H9 (cell line): ENCODE measurements at regions not wholly inside any gene's neighbourhood (a gene's known extent, or its start where the extent isn't known, plus 50 kb on each side); places are given as distances from the start of the nearest gene placed in this dataset.

Experiments
- DNase-seq: peaks from one replicate; pipeline ENCODE4 v3.0.0-alpha.2; 2017
- H2AFZ ChIP-seq: one replicate; pipeline ENCODE4 v1.6.1; 2013; ENCODE audit warnings: mild to moderate bottlenecking, low read length, control low read depth, moderate library complexity
- H2AK5ac ChIP-seq: 2 replicates; pipeline ENCODE4 v1.6.1; 2013; ENCODE audit warnings: low read length, control low read depth, mixed read lengths; ENCODE audit not compliant: insufficient read length
- H2BK120ac ChIP-seq: one replicate; pipeline ENCODE4 v1.6.1; 2013; ENCODE audit warnings: low read depth, mild to moderate bottlenecking, low read length, control low read depth, inconsistent platforms; ENCODE audit not compliant: poor library complexity, severe bottlenecking
- H2BK12ac ChIP-seq: 2 replicates; pipeline ENCODE4 v1.6.1; 2013; ENCODE audit warnings: low read length, control low read depth, mixed read lengths, low read depth; ENCODE audit not compliant: insufficient read length
- H2BK15ac ChIP-seq: 2 replicates; pipeline ENCODE4 v1.6.1; 2013; ENCODE audit warnings: low read depth, low read length, control low read depth
- H2BK20ac ChIP-seq: one replicate; pipeline ENCODE4 v1.6.1; 2013; ENCODE audit warnings: low read depth, mild to moderate bottlenecking, low read length, control low read depth, inconsistent platforms; ENCODE audit not compliant: poor library complexity, severe bottlenecking
- H2BK5ac ChIP-seq: 2 replicates; pipeline ENCODE4 v1.6.1; 2013; ENCODE audit warnings: low read length, control low read depth, mixed read lengths; ENCODE audit not compliant: insufficient read length
- H3K14ac ChIP-seq: 2 replicates; pipeline ENCODE4 v1.6.1; 2013; ENCODE audit warnings: low read length, control low read depth; ENCODE audit not compliant: insufficient read depth
- H3K18ac ChIP-seq: 2 replicates; pipeline ENCODE4 v1.6.1; 2013; ENCODE audit warnings: low read depth, mild to moderate bottlenecking, mixed read lengths, low read length, control low read depth; ENCODE audit not compliant: insufficient read length
- H3K23ac ChIP-seq: 2 replicates; pipeline ENCODE4 v1.6.1; 2013; ENCODE audit warnings: low read length, control low read depth, mixed read lengths, low read depth; ENCODE audit not compliant: insufficient read length
- H3K23me2 ChIP-seq: 2 replicates; pipeline ENCODE4 v1.6.1; 2013; ENCODE audit warnings: low read depth, mild to moderate bottlenecking, mixed read lengths, low read length, control low read depth; ENCODE audit not compliant: insufficient read length, poor library complexity, severe bottlenecking
- H3K27ac ChIP-seq: 2 replicates; pipeline ENCODE4 v1.5.1; 2013; ENCODE audit warnings: low read length, control low read depth, mixed read lengths, low read depth; ENCODE audit not compliant: insufficient read length
- H3K27me3 ChIP-seq: 2 replicates; pipeline ENCODE4 v1.6.1; 2013; ENCODE audit warnings: low read length, control low read depth, inconsistent platforms; ENCODE audit not compliant: insufficient read depth
- H3K4ac ChIP-seq: 2 replicates; pipeline ENCODE4 v1.6.1; 2013; ENCODE audit warnings: low read depth, mild to moderate bottlenecking, control low read depth, inconsistent platforms, low read length, moderate library complexity
- H3K4me1 ChIP-seq: 2 replicates; pipeline ENCODE4 v1.6.1; 2013; ENCODE audit warnings: low read length, control low read depth, inconsistent platforms; ENCODE audit not compliant: insufficient read depth
- H3K4me2 ChIP-seq: 2 replicates; pipeline ENCODE4 v1.6.1; 2013; ENCODE audit warnings: low read length, control low read depth, mixed read lengths; ENCODE audit not compliant: insufficient read length, insufficient read depth
- H3K56ac ChIP-seq: 2 replicates; pipeline ENCODE4 v1.6.1; 2013; ENCODE audit warnings: low read depth, mild to moderate bottlenecking, mixed read lengths, low read length, control low read depth; ENCODE audit not compliant: insufficient read length
- H3K79me1 ChIP-seq: 2 replicates; pipeline ENCODE4 v1.6.1; 2013; ENCODE audit warnings: low read depth, mild to moderate bottlenecking, moderate library complexity, low read length, control low read depth, inconsistent platforms; ENCODE audit not compliant: insufficient read depth, poor library complexity, severe bottlenecking
- H3K79me2 ChIP-seq: 2 replicates; pipeline ENCODE4 v1.6.1; 2013; ENCODE audit warnings: low read length, control low read depth, inconsistent platforms; ENCODE audit not compliant: insufficient read depth
- H3K9ac ChIP-seq: 2 replicates; pipeline ENCODE4 v1.6.1; 2013; ENCODE audit warnings: low read length, control low read depth, mixed read lengths; ENCODE audit not compliant: insufficient read length; ENCODE audit errors: extremely low read depth
- H3K9me3 ChIP-seq: one replicate; pipeline ENCODE4 v1.6.1; 2013; ENCODE audit warnings: low read depth, low read length, inconsistent platforms; ENCODE audit not compliant: control insufficient read depth
- H3T11ph ChIP-seq: one replicate; pipeline ENCODE4 v1.6.1; 2013; ENCODE audit warnings: mild to moderate bottlenecking, low read length, control low read depth, inconsistent platforms
- H4K20me1 ChIP-seq: one replicate; pipeline ENCODE4 v1.6.1; 2013; ENCODE audit not compliant: control insufficient read depth, insufficient read length, insufficient read depth
- H4K5ac ChIP-seq: 2 replicates; pipeline ENCODE4 v1.6.1; 2013; ENCODE audit warnings: low read depth, mild to moderate bottlenecking, mixed read lengths, low read length, control low read depth; ENCODE audit not compliant: insufficient read length
- H4K8ac ChIP-seq: replicated peaks from 2 replicates; pipeline ENCODE4 v1.6.1; 2013; ENCODE audit warnings: low read length, control low read depth, mixed read lengths, low read depth; ENCODE audit not compliant: insufficient read length
- H4K91ac ChIP-seq: 2 replicates; pipeline ENCODE4 v1.6.1; 2013; ENCODE audit warnings: low read depth, mild to moderate bottlenecking, moderate library complexity, mixed read lengths, low read length, control low read depth; ENCODE audit not compliant: insufficient read length
- H3K27ac Mint-ChIP-seq, 3 experiments: 2 replicates in 2 of 3; 3 replicates in 1 of 3; pipeline ENCODE4 v1.8.0; 2020 to 2021; ENCODE audit warnings: mixed read lengths in 3 of 3, mild to moderate bottlenecking in 1 of 3, moderate library complexity in 1 of 3
- H3K27me3 Mint-ChIP-seq: 2 replicates; pipeline ENCODE4 v1.8.0; 2021; ENCODE audit warnings: low read depth, mild to moderate bottlenecking, moderate library complexity, mixed read lengths
- H3K36me3 Mint-ChIP-seq, 3 experiments: 2 replicates in 2 of 3; 3 replicates in 1 of 3; pipeline ENCODE4 v1.8.0; 2020 to 2021; ENCODE audit warnings: low read depth in 3 of 3, mixed read lengths in 3 of 3; ENCODE audit not compliant: insufficient read depth in 1 of 3
- H3K4me1 Mint-ChIP-seq, 2 experiments: 2 replicates each; pipeline ENCODE4 v1.8.0; 2020; ENCODE audit warnings: mixed read lengths in 2 of 2
- H3K4me3 Mint-ChIP-seq, 2 experiments: 2 replicates in 1 of 2; 3 replicates in 1 of 2; pipeline ENCODE4 v1.8.0; 2020 to 2021; ENCODE audit warnings: mild to moderate bottlenecking in 2 of 2, mixed read lengths in 2 of 2, moderate library complexity in 1 of 2
- H3K9me3 Mint-ChIP-seq, 2 experiments: 2 replicates in 1 of 2; 3 replicates in 1 of 2; pipeline ENCODE4 v1.8.0; 2020; ENCODE audit warnings: mild to moderate bottlenecking in 2 of 2, mixed read lengths in 2 of 2, moderate library complexity in 1 of 2
- WGBS: extraction: QIAGEN DNeasy Blood & Tissue Kit; methylation state at CpG from one replicate; pipeline ENCODE4 v1.1.7; 2013; ENCODE audit warnings: missing lambda C conversion rate, low lambda C conversion rate, mixed read lengths; ENCODE audit not compliant: insufficient read length; ENCODE audit errors: extremely low coverage; 5-methylcytosine and 5-hydroxymethylcytosine counted together
- TF ChIP-seq, protein P1 (sequence below): fragments of 200-600 bp; sonication (generic); conservative IDR thresholded peaks from 3 replicates; pipeline ENCODE4 v1.8.0; 2021; ENCODE audit warnings: antibody characterized with exemption, mild to moderate bottlenecking

DNA sequence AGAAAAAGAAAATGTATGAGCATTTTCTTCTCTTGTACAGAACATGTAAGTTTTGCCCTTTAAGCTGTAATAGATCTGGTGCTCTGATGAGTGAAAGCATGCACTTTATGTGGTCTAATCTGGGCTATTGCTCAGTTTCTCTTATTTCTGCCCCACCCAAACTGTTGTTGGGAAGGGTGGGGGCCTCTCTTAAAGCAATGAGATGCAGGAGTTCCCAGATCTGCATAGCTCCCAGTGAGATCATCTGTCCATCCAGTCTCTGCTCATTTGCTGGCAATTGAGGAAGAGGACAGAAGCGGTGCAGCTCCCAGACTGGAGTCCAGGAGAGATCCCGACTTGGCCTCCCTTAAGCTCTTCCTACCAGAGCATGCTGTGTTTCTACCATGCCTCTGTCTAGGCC, 114.9 kb upstream of the SORCS3 start:
- Histone ChIP-seq H3K23me2 (peaks cover 2% of the 10 kb centered on the region), H3K79me1 (no peaks in the 10 kb centered on the region), H2BK20ac (no peak overlapping the region), H3K4ac (no peak overlapping the region), H3K23ac (no peak overlapping the region), H4K91ac (no peak overlapping the region), H3K27ac (no peak overlapping the region), H2BK120ac (no peak overlapping the region), H4K20me1 (no peaks in the 10 kb centered on the region), H3K9ac (no peak overlapping the region), H3K56ac (no peak overlapping the region), H3K18ac (no peak overlapping the region), H3K79me2 (no peaks in the 10 kb centered on the region), H4K5ac (no peak overlapping the region), H2AK5ac (no peak overlapping the region), H2BK5ac (no peak overlapping the region), H3K4me1 (no peaks in the 10 kb centered on the region), H2AFZ (no peak overlapping the region), H2BK15ac (no peak overlapping the region), H2BK12ac (no peak overlapping the region), H3K14ac (no peak overlapping the region), H3K9me3 (no peaks in the 10 kb centered on the region), H3K27me3 (no peaks in the 10 kb centered on the region), H3T11ph (no peak overlapping the region), H4K8ac (no peak overlapping the region), H3K4me2 (no peak overlapping the region)
- Mint-ChIP-seq H3K27me3 (peaks cover 9% of the 10 kb centered on the region), H3K4me1 (no peaks in the 10 kb centered on the region), H3K4me3 (no peak overlapping the region), H3K36me3 (no peaks in the 10 kb centered on the region), H3K27ac (no peak overlapping the region), H3K9me3 (no peaks in the 10 kb centered on the region)
- no peak for DNase-seq
- WGBS, result no CpG with 5 or more reads among the region's 2 CpGs
- TF ChIP-seq, protein P1, sequence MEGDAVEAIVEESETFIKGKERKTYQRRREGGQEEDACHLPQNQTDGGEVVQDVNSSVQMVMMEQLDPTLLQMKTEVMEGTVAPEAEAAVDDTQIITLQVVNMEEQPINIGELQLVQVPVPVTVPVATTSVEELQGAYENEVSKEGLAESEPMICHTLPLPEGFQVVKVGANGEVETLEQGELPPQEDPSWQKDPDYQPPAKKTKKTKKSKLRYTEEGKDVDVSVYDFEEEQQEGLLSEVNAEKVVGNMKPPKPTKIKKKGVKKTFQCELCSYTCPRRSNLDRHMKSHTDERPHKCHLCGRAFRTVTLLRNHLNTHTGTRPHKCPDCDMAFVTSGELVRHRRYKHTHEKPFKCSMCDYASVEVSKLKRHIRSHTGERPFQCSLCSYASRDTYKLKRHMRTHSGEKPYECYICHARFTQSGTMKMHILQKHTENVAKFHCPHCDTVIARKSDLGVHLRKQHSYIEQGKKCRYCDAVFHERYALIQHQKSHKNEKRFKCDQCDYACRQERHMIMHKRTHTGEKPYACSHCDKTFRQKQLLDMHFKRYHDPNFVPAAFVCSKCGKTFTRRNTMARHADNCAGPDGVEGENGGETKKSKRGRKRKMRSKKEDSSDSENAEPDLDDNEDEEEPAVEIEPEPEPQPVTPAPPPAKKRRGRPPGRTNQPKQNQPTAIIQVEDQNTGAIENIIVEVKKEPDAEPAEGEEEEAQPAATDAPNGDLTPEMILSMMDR, result no peak
